OCI-LY7 (cell line): ENCODE measurements at regions not wholly inside any gene's neighbourhood (a gene's known extent, or its start where the extent isn't known, plus 50 kb on each side); places are given as distances from the start of the nearest gene placed in this dataset.

Experiments
- BruUV-seq: library from RNA; stranded (reverse); fragments of 400-500 nt; replicated peaks from 2 replicates; lab custom pipeline; 2021; lab: Mats Ljungman, UMichigan
- CTCF ChIA-PET: fragments of 300-600 bp; sonication (Branson Sonifier 250); formaldehyde crosslinking; loops from one replicate; lab custom pipeline; 2022; ENCODE audit warnings: antibody characterized with exemption; ENCODE audit not compliant: unreplicated experiment; lab: Charles Lee
- POLR2A ChIA-PET: fragments of 300-600 bp; sonication (Branson Sonifier 250); formaldehyde crosslinking; loops from one replicate; lab custom pipeline; 2022; ENCODE audit warnings: antibody characterized with exemption; lab: Charles Lee
- DNase-seq: peaks from one replicate; pipeline ENCODE4 v3.0.0-alpha.2; 2015; ENCODE audit warnings: low spot score
- H2AFZ ChIP-seq: fragments of 200-600 bp; sonication (generic), shearing (Covaris generic); 2 replicates; pipeline ENCODE4 v1.6.1; 2014; ENCODE audit warnings: mild to moderate bottlenecking, antibody characterized with exemption, low read length, moderate library complexity
- H3K27ac ChIP-seq: fragments of 200-600 bp; sonication (generic); 2 replicates; pipeline ENCODE4 v1.5.1; 2014; ENCODE audit warnings: mixed run types, low read depth, mild to moderate bottlenecking, moderate library complexity, low read length, inconsistent platforms; ENCODE audit not compliant: poor library complexity, severe bottlenecking
- H3K36me3 ChIP-seq: fragments of 200-600 bp; sonication (generic); 2 replicates; pipeline ENCODE4 v1.6.1; 2014; ENCODE audit warnings: mild to moderate bottlenecking, antibody characterized with exemption, low read length, moderate library complexity, mixed read lengths; ENCODE audit not compliant: insufficient read depth
- H3K4me1 ChIP-seq: fragments of 200-600 bp; sonication (generic); 2 replicates; pipeline ENCODE4 v1.5.1; 2014; ENCODE audit warnings: mild to moderate bottlenecking, low read length; ENCODE audit not compliant: insufficient read depth, poor library complexity, severe bottlenecking
- H3K4me2 ChIP-seq: fragments of 200-600 bp; sonication (generic); 2 replicates; pipeline ENCODE4 v1.6.1; 2014; ENCODE audit warnings: mild to moderate bottlenecking, low read length
- H3K4me3 ChIP-seq: fragments of 200-600 bp; sonication (generic); 2 replicates; pipeline ENCODE4 v1.5.1; 2014; ENCODE audit warnings: mild to moderate bottlenecking, low read depth, low read length; ENCODE audit not compliant: poor library complexity, severe bottlenecking
- H3K79me2 ChIP-seq: fragments of 200-600 bp; sonication (generic); 2 replicates; pipeline ENCODE4 v1.6.1; 2016; ENCODE audit warnings: low read depth, mild to moderate bottlenecking, low read length, moderate library complexity, mixed read lengths; ENCODE audit not compliant: insufficient read depth
- H3K9me2 ChIP-seq: fragments of 200-600 bp; sonication (generic); 2 replicates; pipeline ENCODE4 v1.6.1; 2016; ENCODE audit warnings: mild to moderate bottlenecking, low read length, mixed read lengths; ENCODE audit not compliant: insufficient read depth
- H3K9me3 ChIP-seq: fragments of 200-600 bp; sonication (generic); 2 replicates; pipeline ENCODE4 v1.6.1; 2014; ENCODE audit warnings: mild to moderate bottlenecking, mixed run types, low read length, mixed read lengths
- H4K20me1 ChIP-seq: fragments of 200-600 bp; sonication (generic); 2 replicates; pipeline ENCODE4 v1.6.1; 2014; ENCODE audit warnings: mild to moderate bottlenecking, antibody characterized with exemption, low read length, moderate library complexity, mixed read lengths; ENCODE audit not compliant: insufficient read depth
- EZH2phosphoT487 ChIP-seq: fragments of 200-600 bp; sonication (generic); IDR thresholded peaks from 2 replicates; pipeline ENCODE4 v1.6.1; 2018; ENCODE audit warnings: low read depth, borderline replicate concordance, mild to moderate bottlenecking, mixed run types, antibody characterized with exemption, low read length, moderate library complexity, mixed read lengths
- intact Hi-C: fragments of 100-400 bp; cut with micrococcal nuclease; formaldehyde crosslinking; loops from one replicate; pipeline ENCODE4 v1.10.0; 2022; ENCODE audit not compliant: unreplicated experiment
- TF ChIP-seq, protein P1 (sequence below): fragments of 200-600 bp; sonication (generic); conservative IDR thresholded peaks from 2 replicates; pipeline ENCODE4 v1.5.1; 2014; ENCODE audit warnings: mild to moderate bottlenecking, antibody characterized with exemption, low read length, moderate library complexity, mixed read lengths

DNA sequence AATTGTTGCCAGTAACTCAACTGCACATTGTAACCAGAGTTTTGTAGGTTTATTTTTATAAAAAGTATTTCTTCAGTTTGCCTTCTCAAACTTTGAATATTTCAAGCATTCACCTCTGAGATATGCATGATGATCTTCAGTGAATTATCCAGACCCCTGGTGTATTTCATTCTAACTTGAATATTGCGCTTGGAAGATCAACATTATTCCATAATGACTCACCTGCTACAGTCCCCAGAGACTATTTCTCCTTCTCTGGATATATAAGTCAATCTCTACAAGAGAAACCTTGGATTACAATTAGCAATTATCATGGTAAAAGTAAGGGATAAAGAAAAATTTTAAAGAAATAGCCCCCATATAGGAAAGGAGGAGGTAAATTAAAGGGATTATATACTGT is 1041.0 kb downstream of the TLE1 start:
- H3K9me2 ChIP-seq = no peaks in the 10 kb centered on the region
- H3K79me2 ChIP-seq = no peaks in the 10 kb centered on the region
- H3K4me1 ChIP-seq = no peaks in the 10 kb centered on the region
- no peaks in the 10 kb centered on the region for H3K36me3 ChIP-seq
- POLR2A ChIA-PET = no interaction called here
- TF ChIP-seq EZH2phosphoT487 = no peak
- TF ChIP-seq, protein P1, sequence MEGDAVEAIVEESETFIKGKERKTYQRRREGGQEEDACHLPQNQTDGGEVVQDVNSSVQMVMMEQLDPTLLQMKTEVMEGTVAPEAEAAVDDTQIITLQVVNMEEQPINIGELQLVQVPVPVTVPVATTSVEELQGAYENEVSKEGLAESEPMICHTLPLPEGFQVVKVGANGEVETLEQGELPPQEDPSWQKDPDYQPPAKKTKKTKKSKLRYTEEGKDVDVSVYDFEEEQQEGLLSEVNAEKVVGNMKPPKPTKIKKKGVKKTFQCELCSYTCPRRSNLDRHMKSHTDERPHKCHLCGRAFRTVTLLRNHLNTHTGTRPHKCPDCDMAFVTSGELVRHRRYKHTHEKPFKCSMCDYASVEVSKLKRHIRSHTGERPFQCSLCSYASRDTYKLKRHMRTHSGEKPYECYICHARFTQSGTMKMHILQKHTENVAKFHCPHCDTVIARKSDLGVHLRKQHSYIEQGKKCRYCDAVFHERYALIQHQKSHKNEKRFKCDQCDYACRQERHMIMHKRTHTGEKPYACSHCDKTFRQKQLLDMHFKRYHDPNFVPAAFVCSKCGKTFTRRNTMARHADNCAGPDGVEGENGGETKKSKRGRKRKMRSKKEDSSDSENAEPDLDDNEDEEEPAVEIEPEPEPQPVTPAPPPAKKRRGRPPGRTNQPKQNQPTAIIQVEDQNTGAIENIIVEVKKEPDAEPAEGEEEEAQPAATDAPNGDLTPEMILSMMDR = no peak
- no peak for DNase-seq
- no peak overlapping the region for H3K27ac ChIP-seq
- H2AFZ ChIP-seq = no peak overlapping the region
- no TSS peak for BruUV-seq
- H3K9me3 ChIP-seq = no peaks in the 10 kb centered on the region
- no peak overlapping the region for H3K4me2 ChIP-seq
- CTCF ChIA-PET = no interaction called here
- no peaks in the 10 kb centered on the region for H4K20me1 ChIP-seq
- intact Hi-C loops = no loop called here
- H3K4me3 ChIP-seq = no peak overlapping the region

DNA sequence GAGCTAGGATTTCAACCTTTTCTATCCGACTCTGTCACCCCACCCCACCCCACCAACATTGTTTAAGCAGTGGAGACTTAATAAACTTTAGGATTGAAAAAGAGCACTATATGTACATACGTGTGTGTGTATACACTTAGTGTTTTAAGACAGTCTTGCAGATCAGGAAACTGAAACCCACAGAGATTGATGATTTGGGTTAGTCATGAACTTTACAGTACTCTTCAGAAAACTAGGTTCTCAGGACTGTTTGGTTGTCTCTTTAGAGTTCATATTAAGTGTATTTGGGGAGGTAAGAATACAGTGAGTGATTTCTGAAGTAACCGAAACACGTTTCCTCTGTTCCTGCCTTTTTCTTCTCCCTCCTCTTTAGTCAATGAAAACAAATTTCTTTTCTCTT is 1043.1 kb downstream of the TLE1 start:
- DNase-seq = no peak
- Histone ChIP-seq H3K9me3 (no peaks in the 10 kb centered on the region), H3K79me2 (no peaks in the 10 kb centered on the region), H3K27ac (no peak overlapping the region), H3K4me3 (no peak overlapping the region), H3K4me1 (no peaks in the 10 kb centered on the region), H3K36me3 (no peaks in the 10 kb centered on the region), H3K9me2 (no peaks in the 10 kb centered on the region), H4K20me1 (no peaks in the 10 kb centered on the region), H2AFZ (no peak overlapping the region), H3K4me2 (no peak overlapping the region)
- BruUV-seq = no TSS peak
- ChIA-PET CTCF (no interaction called here), POLR2A (no interaction called here)
- intact Hi-C loops = no loop called here
- TF ChIP-seq, protein P1 = no peak
- TF ChIP-seq EZH2phosphoT487 = no peak

DNA sequence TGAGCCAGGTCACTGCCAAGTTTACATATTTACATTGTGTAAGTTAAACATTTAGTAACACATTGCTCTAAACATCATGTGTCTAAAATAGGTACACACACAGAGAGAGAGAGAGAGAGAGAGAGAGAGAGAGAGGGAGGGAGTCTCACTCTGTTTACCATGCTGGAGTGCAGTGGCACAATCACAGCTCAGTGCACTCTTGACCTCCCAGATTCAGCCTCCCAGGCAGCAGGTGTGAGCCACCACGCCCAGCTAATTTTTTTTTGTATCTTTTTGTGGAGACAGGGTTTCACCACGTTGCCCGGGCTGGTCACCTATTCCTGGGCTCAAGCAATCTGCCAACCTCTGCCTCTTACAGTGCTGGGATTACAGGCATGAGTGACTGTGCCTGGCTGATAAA is 1045.3 kb downstream of the TLE1 start:
- H3K27ac ChIP-seq = no peak overlapping the region
- TF ChIP-seq EZH2phosphoT487 = no peak
- TF ChIP-seq, protein P1 = no peak
- H4K20me1 ChIP-seq = no peaks in the 10 kb centered on the region
- intact Hi-C loops = no loop called here
- H3K9me2 ChIP-seq = no peaks in the 10 kb centered on the region
- no peak overlapping the region for H3K4me3 ChIP-seq
- H3K4me1 ChIP-seq = no peaks in the 10 kb centered on the region
- DNase-seq = no peak
- ChIA-PET CTCF (no interaction called here), POLR2A (no interaction called here)
- BruUV-seq = no TSS peak
- H3K36me3 ChIP-seq = no peaks in the 10 kb centered on the region
- H3K9me3 ChIP-seq = no peaks in the 10 kb centered on the region
- no peaks in the 10 kb centered on the region for H3K79me2 ChIP-seq
- H2AFZ ChIP-seq = no peak overlapping the region
- H3K4me2 ChIP-seq = no peak overlapping the region
